ENCODE measurements at regions not wholly inside any gene's neighbourhood (a gene's known extent, or its start where the extent isn't known, plus 50 kb on each side); places are given as distances from the start of the nearest gene placed in this dataset.

- TF ChIP-seq, protein P1, sequence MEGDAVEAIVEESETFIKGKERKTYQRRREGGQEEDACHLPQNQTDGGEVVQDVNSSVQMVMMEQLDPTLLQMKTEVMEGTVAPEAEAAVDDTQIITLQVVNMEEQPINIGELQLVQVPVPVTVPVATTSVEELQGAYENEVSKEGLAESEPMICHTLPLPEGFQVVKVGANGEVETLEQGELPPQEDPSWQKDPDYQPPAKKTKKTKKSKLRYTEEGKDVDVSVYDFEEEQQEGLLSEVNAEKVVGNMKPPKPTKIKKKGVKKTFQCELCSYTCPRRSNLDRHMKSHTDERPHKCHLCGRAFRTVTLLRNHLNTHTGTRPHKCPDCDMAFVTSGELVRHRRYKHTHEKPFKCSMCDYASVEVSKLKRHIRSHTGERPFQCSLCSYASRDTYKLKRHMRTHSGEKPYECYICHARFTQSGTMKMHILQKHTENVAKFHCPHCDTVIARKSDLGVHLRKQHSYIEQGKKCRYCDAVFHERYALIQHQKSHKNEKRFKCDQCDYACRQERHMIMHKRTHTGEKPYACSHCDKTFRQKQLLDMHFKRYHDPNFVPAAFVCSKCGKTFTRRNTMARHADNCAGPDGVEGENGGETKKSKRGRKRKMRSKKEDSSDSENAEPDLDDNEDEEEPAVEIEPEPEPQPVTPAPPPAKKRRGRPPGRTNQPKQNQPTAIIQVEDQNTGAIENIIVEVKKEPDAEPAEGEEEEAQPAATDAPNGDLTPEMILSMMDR (IDR thresholded peaks at IDR 0.05): no peak
- TF ChIP-seq POLR2A (IDR thresholded peaks at IDR 0.05): no peak
Observed at GRCh38 chr4:187383181-187383580, 612.4 kb upstream of the ZFP42 start.

Data from body of pancreas (tissue), 4 donors.